A673 (cell line): ENCODE measurements at regions not wholly inside any gene's neighbourhood (a gene's known extent, or its start where the extent isn't known, plus 50 kb on each side); places are given as distances from the start of the nearest gene placed in this dataset.
"Not testable (repeated sequence)": the region's sequence is repeated elsewhere in the genome, so short reads cannot be mapped to it uniquely, and the experiment has no call there.

ENCODE experiments used
- BruUV-seq: library from RNA; stranded (reverse); fragments of 400-500 nt; replicated peaks from 2 replicates; lab custom pipeline; 2021; lab: Mats Ljungman, UMichigan
- CTCF ChIA-PET: fragments of 300-600 bp; sonication (Branson Sonifier 250); formaldehyde crosslinking; loops from one replicate; lab custom pipeline; 2022; ENCODE audit warnings: antibody characterized with exemption; lab: Charles Lee
- POLR2A ChIA-PET: fragments of 300-600 bp; sonication (Branson Sonifier 250); formaldehyde crosslinking; loops from one replicate; lab custom pipeline; 2022; ENCODE audit warnings: antibody characterized with exemption; ENCODE audit not compliant: low non-redundant PET; lab: Charles Lee
- DNase-seq: peaks from one replicate; pipeline ENCODE4 v3.0.0-alpha.2; 2015; ENCODE audit warnings: low spot score
- H3K27ac ChIP-seq: fragments of 200-600 bp; sonication (generic); 2 replicates; pipeline ENCODE4 v1.5.1; 2016; ENCODE audit warnings: mixed run types, low read depth, mild to moderate bottlenecking, mixed read lengths, antibody characterized with exemption, low read length; ENCODE audit not compliant: poor library complexity, severe bottlenecking
- H3K27me3 ChIP-seq: fragments of 200-600 bp; sonication (generic); replicated peaks from 2 replicates; pipeline ENCODE4 v1.6.1; 2017; ENCODE audit warnings: mixed run types, low read depth, mild to moderate bottlenecking, mixed read lengths, antibody characterized with exemption, low read length; ENCODE audit not compliant: insufficient read depth, poor library complexity
- H3K36me3 ChIP-seq: fragments of 200-600 bp; sonication (generic); 2 replicates; pipeline ENCODE4 v1.6.1; 2016; ENCODE audit warnings: mixed run types, mild to moderate bottlenecking, mixed read lengths, antibody characterized with exemption, low read length; ENCODE audit not compliant: insufficient read depth, poor library complexity, severe bottlenecking
- H3K4me1 ChIP-seq: fragments of 200-600 bp; sonication (generic); 2 replicates; pipeline ENCODE4 v1.6.1; 2017; ENCODE audit warnings: mixed run types, mild to moderate bottlenecking, mixed read lengths, antibody characterized with exemption, low read length; ENCODE audit not compliant: insufficient read depth, poor library complexity, severe bottlenecking
- H3K4me3 ChIP-seq: fragments of 200-600 bp; sonication (generic); 2 replicates; pipeline ENCODE4 v1.5.1; 2016; ENCODE audit warnings: low read depth, mixed run types, mild to moderate bottlenecking, mixed read lengths, low read length; ENCODE audit not compliant: poor library complexity, severe bottlenecking
- H3K9me3 ChIP-seq: fragments of 200-600 bp; sonication (generic); 2 replicates; pipeline ENCODE4 v1.6.1; 2016; ENCODE audit warnings: mixed run types, low read depth, mild to moderate bottlenecking, mixed read lengths, antibody characterized with exemption, low read length; ENCODE audit not compliant: poor library complexity, severe bottlenecking
- CTCF ChIP-seq: fragments of 300-800, 200-600 bp; sonication (generic); conservative IDR thresholded peaks from 2 replicates; pipeline ENCODE4 v1.5.1; 2017; ENCODE audit warnings: low read depth, mild to moderate bottlenecking, antibody characterized with exemption, low read length, moderate library complexity, mixed read lengths
- EZH2 ChIP-seq: fragments of 200-600 bp; sonication (generic); IDR thresholded peaks from 2 replicates; pipeline ENCODE4 v1.6.1; 2017; ENCODE audit warnings: borderline replicate concordance, low read depth, mild to moderate bottlenecking, mixed read lengths, antibody characterized with exemption, low read length; ENCODE audit not compliant: poor library complexity, severe bottlenecking
- intact Hi-C: fragments of 100-400 bp; cut with micrococcal nuclease; formaldehyde crosslinking; loops from one replicate; pipeline ENCODE4 v1.10.0; 2022; ENCODE audit not compliant: unreplicated experiment

GRCh38 chr14:88104710-88105109, 99.8 kb downstream of the GPR65 start:
- ChIA-PET POLR2A (no interaction called here), CTCF (no interaction called here)
- Histone ChIP-seq H3K36me3 (no peaks in the 10 kb centered on the region), H3K4me3 (no peak overlapping the region), H3K27me3 (no peaks in the 10 kb centered on the region), H3K27ac (no peak overlapping the region), H3K9me3 (peaks cover 10% of the 10 kb centered on the region), H3K4me1 (no peaks in the 10 kb centered on the region)
- DNase-seq: no peak
- no peak for TF ChIP-seq EZH2
- TF ChIP-seq CTCF: no peak
- BruUV-seq: no TSS peak
- intact Hi-C loops: no loop called here

DNA sequence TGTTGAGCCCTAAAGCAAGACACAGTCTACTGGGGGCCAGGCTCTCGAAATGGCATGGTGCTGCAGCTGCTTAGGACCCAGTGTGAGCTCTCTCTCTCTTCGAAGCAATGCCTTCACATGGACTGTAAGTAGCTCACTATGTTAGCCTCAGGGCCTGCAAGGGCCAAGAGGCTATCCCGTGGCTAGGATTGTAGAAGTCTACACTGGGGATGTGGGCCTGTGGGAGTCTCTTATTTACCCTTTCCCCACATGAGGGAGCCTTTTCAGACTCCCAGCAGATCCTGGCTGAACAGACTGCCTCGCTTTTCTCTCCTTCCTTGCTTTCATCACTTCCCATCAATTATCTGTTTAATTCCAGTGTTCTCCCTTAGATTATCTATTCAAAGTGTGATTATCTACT, 101.4 kb downstream of the GPR65 start:
- BruUV-seq: no TSS peak
- peaks cover 10% of the 10 kb centered on the region for H3K9me3 ChIP-seq
- no peak for DNase-seq
- H3K4me3 ChIP-seq: no peak overlapping the region
- TF ChIP-seq CTCF: no peak
- TF ChIP-seq EZH2: no peak
- intact Hi-C loops: no loop called here
- ChIA-PET POLR2A (no interaction called here), CTCF (no interaction called here)
- no peaks in the 10 kb centered on the region for H3K4me1 ChIP-seq
- H3K27ac ChIP-seq: no peak overlapping the region
- no peaks in the 10 kb centered on the region for H3K36me3 ChIP-seq
- H3K27me3 ChIP-seq: no peaks in the 10 kb centered on the region

DNA sequence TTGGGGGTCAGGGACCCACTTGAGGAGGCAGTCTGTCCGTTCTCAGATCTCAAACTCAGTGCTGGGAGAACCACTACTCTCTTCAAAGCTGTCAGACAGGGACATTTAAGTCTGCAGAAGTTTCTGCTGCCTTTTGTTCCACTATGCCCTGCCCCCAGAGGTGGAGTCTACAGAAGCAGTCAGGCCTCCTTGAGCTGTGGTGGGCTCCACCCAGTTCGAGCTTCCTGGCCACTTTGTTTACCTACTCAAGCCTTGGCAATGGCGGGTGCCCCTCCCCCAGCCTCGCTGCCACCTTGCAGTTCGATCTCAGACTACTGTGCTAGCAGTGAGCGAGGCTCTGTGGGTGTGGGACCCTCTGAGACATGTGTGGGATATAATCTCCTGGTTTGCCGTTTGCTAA, 122.7 kb downstream of the GPR65 start:
- intact Hi-C loops, POLR2A ChIA-PET, H3K27ac ChIP-seq, BruUV-seq, H3K36me3 ChIP-seq, H3K4me3 ChIP-seq, DNase-seq, H3K4me1 ChIP-seq, H3K27me3 ChIP-seq, H3K9me3 ChIP-seq, CTCF ChIA-PET: not testable (repeated sequence)

- H3K27ac ChIP-seq: no peak overlapping the region
- DNase-seq: no peak
- no peaks in the 10 kb centered on the region for H3K9me3 ChIP-seq
- POLR2A ChIA-PET: no interaction called here
- BruUV-seq: no TSS peak
- intact Hi-C loops: no loop called here
- CTCF ChIA-PET: no interaction called here
- no peaks in the 10 kb centered on the region for H3K27me3 ChIP-seq
- TF ChIP-seq EZH2 (no peak), CTCF (no peak)
- no peak overlapping the region for H3K4me3 ChIP-seq
- H3K4me1 ChIP-seq: no peaks in the 10 kb centered on the region
- H3K36me3 ChIP-seq: no peaks in the 10 kb centered on the region
Measured at GRCh38 chr14:88128816-88129215, 123.9 kb downstream of the GPR65 start.
